IMR-90 (cell line): ENCODE measurements at regions not wholly inside any gene's neighbourhood (a gene's known extent, or its start where the extent isn't known, plus 50 kb on each side); places are given as distances from the start of the nearest gene placed in this dataset.
"Not testable (repeated sequence)": the region's sequence is repeated elsewhere in the genome, so short reads cannot be mapped to it uniquely, and the experiment has no call there.

ENCODE experiments used
- ATAC-seq: fragments of 200-7000 bp; cut with Tn5 transposase; 2 replicates; pipeline ENCODE4 v1.9.1; 2020; ENCODE audit warnings: low read depth, mild to moderate bottlenecking, moderate library complexity
- BruUV-seq: library from RNA; stranded (reverse); fragments of 400-500 nt; replicated peaks from 2 replicates; lab custom pipeline; 2021; lab: Mats Ljungman, UMichigan
- CTCF ChIA-PET: fragments of 300-600 bp; formaldehyde crosslinking; extraction: SDS; loops from one replicate; lab custom pipeline; 2021; ENCODE audit warnings: antibody characterized with exemption; lab: Yijun Ruan, JAX
- POLR2A ChIA-PET: fragments of 300-600 bp; sonication (Branson Sonifier 250); formaldehyde crosslinking; loops from one replicate; lab custom pipeline; 2022; ENCODE audit warnings: antibody characterized with exemption; ENCODE audit not compliant: unreplicated experiment; lab: Charles Lee
- DNase-seq: peaks from one replicate; pipeline ENCODE4 v3.0.0; 2013
- H2AFZ ChIP-seq: replicated peaks from 2 replicates; pipeline ENCODE3; 2013; ENCODE audit warnings: low read length, mild to moderate bottlenecking; ENCODE audit not compliant: poor library complexity
- H2AK5ac ChIP-seq: 2 replicates; pipeline ENCODE4 v1.6.1; 2013; ENCODE audit warnings: low read depth, low read length, inconsistent platforms
- H2AK9ac ChIP-seq: replicated peaks from 2 replicates; pipeline ENCODE3; 2013; ENCODE audit warnings: mild to moderate bottlenecking, low read depth, low read length, moderate library complexity; ENCODE audit not compliant: poor library complexity
- H2BK120ac ChIP-seq: 2 replicates; pipeline ENCODE4 v1.6.1; 2013; ENCODE audit warnings: low read depth, low read length, inconsistent platforms
- H2BK15ac ChIP-seq: 3 replicates; pipeline ENCODE4 v1.6.1; 2013; ENCODE audit warnings: low read depth, low read length, inconsistent platforms
- H2BK20ac ChIP-seq: 2 replicates; pipeline ENCODE4 v1.6.1; 2013; ENCODE audit warnings: low read depth, mild to moderate bottlenecking, inconsistent platforms, low read length, moderate library complexity
- H2BK5ac ChIP-seq: 2 replicates; pipeline ENCODE4 v1.6.1; 2013; ENCODE audit warnings: mild to moderate bottlenecking, low read depth, low read length, inconsistent platforms; ENCODE audit not compliant: poor library complexity, severe bottlenecking
- H3K14ac ChIP-seq: replicated peaks from 2 replicates; pipeline ENCODE4 v1.6.1; 2013; ENCODE audit warnings: low read depth, low read length, inconsistent platforms
- H3K18ac ChIP-seq: 2 replicates; pipeline ENCODE4 v1.6.1; 2013; ENCODE audit warnings: low read depth, low read length, control low read depth
- H3K23ac ChIP-seq: 2 replicates; pipeline ENCODE4 v1.6.1; 2013; ENCODE audit warnings: low read depth, low read length, inconsistent platforms
- H3K27ac ChIP-seq: 2 replicates; pipeline ENCODE4 v1.5.1; 2013; ENCODE audit warnings: mild to moderate bottlenecking, control low read depth, low read length; ENCODE audit not compliant: insufficient read depth
- H3K27me3 ChIP-seq: 2 replicates; pipeline ENCODE4 v1.6.1; 2013; ENCODE audit warnings: low read length; ENCODE audit not compliant: control insufficient read depth, insufficient read depth
- H3K36me3 ChIP-seq: 2 replicates; pipeline ENCODE4 v1.6.1; 2013; ENCODE audit warnings: low read length, mixed read lengths; ENCODE audit not compliant: control insufficient read depth, insufficient read depth
- H3K4ac ChIP-seq: 2 replicates; pipeline ENCODE4 v1.6.1; 2013; ENCODE audit warnings: low read depth, low read length, inconsistent platforms
- H3K4me1 ChIP-seq: 2 replicates; pipeline ENCODE4 v1.6.1; 2013; ENCODE audit warnings: low read length, mixed read lengths; ENCODE audit not compliant: control insufficient read depth, insufficient read depth
- H3K4me2 ChIP-seq: 2 replicates; pipeline ENCODE4 v1.6.1; 2013; ENCODE audit warnings: low read depth, mild to moderate bottlenecking, control low read depth, low read length, moderate library complexity
- H3K4me3 ChIP-seq: 2 replicates; pipeline ENCODE4 v1.5.1; 2013; ENCODE audit warnings: low read depth, mild to moderate bottlenecking, control low read depth, low read length, moderate library complexity; ENCODE audit not compliant: insufficient read depth
- H3K56ac ChIP-seq: 2 replicates; pipeline ENCODE4 v1.6.1; 2013; ENCODE audit warnings: low read length, inconsistent platforms; ENCODE audit not compliant: insufficient read depth; ENCODE audit errors: extremely low read depth
- H3K79me1 ChIP-seq, 2 experiments: 2 replicates each; pipeline ENCODE4 v1.6.1; 2013; ENCODE audit warnings: low read length in 2 of 2, inconsistent platforms in 1 of 2, low read depth in 1 of 2
- H3K9ac ChIP-seq: 2 replicates; pipeline ENCODE4 v1.6.1; 2013; ENCODE audit warnings: low read depth, low read length, control low read depth
- H3K9me1 ChIP-seq: 2 replicates; pipeline ENCODE4 v1.6.1; 2013; ENCODE audit warnings: low read length, inconsistent platforms; ENCODE audit not compliant: insufficient read depth
- H3K9me3 ChIP-seq: 2 replicates; pipeline ENCODE4 v1.6.1; 2013; ENCODE audit warnings: low read length; ENCODE audit not compliant: control insufficient read depth, insufficient read depth
- H4K20me1 ChIP-seq: 2 replicates; pipeline ENCODE4 v1.6.1; 2013; ENCODE audit warnings: low read length, inconsistent platforms; ENCODE audit not compliant: insufficient read depth
- H4K5ac ChIP-seq: 2 replicates; pipeline ENCODE4 v1.6.1; 2013; ENCODE audit warnings: mild to moderate bottlenecking, low read depth, low read length, control low read depth
- H4K8ac ChIP-seq, 2 experiments: 2 replicates each; pipeline ENCODE4 v1.6.1; 2013; ENCODE audit warnings: low read depth in 2 of 2, low read length in 2 of 2, control low read depth in 1 of 2, inconsistent platforms in 1 of 2
- H4K91ac ChIP-seq: 2 replicates; pipeline ENCODE4 v1.6.1; 2013; ENCODE audit warnings: low read depth, low read length, inconsistent platforms; ENCODE audit not compliant: insufficient read depth
- BHLHE40 ChIP-seq: fragments of 150-350 bp; IDR thresholded peaks from 2 replicates; pipeline ENCODE4 v1.6.1; 2016; ENCODE audit warnings: mild to moderate bottlenecking, low read depth, low read length
- FOS ChIP-seq: fragments of 150-350 bp; IDR thresholded peaks from 2 replicates; pipeline ENCODE4 v1.6.1; 2016; ENCODE audit warnings: low read depth, low read length
- WGBS, 2 experiments: methylation state at CpG; one replicate each; pipeline versions ENCODE4 v1.1.5 to v1.1.7; 2013; ENCODE audit warnings: missing lambda C conversion rate in 2 of 2; ENCODE audit not compliant: insufficient read length in 1 of 2; ENCODE audit errors: extremely low coverage in 2 of 2; 5-methylcytosine and 5-hydroxymethylcytosine counted together
- dilution Hi-C: fragments of 300-500 bp; cut with HindIII; formaldehyde crosslinking; loops from one replicate; pipeline ENCODE4 v1.14.3; 2018; ENCODE audit warnings: low sequenced_read_pairs; ENCODE audit not compliant: unreplicated experiment
- in situ Hi-C: fragments of 300-500 bp; cut with MboI; formaldehyde crosslinking; loops from 3 replicates; pipeline ENCODE4 v1.14.3; 2019; ENCODE audit warnings: low sequenced_read_pairs, inconsistent platforms, mixed read lengths
- intact Hi-C: fragments of 100-400 bp; cut with micrococcal nuclease; formaldehyde crosslinking; loops from 2 replicates; pipeline ENCODE4 v1.10.0; 2022

DNA sequence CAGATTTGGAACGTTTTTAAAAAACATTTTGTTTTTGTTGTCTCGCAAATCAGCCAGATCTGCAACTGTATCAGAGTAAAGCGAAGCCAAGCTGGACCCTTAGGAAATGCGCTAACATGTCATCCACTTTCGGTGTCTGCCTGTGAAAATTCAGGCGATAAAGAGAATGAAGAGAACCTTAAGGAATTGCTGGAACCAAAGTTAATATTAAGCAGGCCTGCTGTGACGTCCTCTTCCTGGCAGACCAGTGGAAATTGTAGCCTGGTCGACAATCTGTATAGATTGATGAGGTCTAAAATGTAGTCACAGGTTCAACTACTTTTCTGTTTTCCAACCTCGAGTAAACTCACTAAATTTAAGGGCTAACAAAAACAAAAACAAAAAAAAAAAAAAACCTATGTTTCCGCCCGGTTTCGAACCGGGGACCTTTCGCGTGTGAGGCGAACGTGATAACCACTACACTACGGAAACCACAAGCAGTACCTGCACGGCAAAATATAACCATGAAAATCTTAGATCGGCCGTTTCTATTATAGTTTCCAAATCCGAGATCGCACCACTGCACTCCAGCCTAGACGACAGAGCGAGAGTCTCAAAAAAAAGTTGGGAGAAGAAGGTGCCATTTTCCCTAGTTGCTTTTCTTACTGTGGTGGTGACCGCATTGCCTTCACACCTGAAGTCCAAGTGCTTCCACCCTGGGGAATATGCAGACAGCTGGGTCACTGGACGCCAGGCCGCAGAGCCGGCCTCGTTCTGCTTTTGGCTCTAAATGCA is 70.2 kb upstream of the FCGR1A start:
- H3K4ac ChIP-seq, H4K20me1 ChIP-seq, H3K36me3 ChIP-seq, H2BK5ac ChIP-seq, H3K56ac ChIP-seq, H3K9me3 ChIP-seq, H4K91ac ChIP-seq, H3K14ac ChIP-seq, dilution Hi-C loops, H2BK120ac ChIP-seq, H2BK20ac ChIP-seq, in situ Hi-C loops, H3K23ac ChIP-seq, H4K5ac ChIP-seq, H2AFZ ChIP-seq, H3K4me1 ChIP-seq, H3K9ac ChIP-seq, CTCF ChIA-PET, BruUV-seq, H3K27me3 ChIP-seq, H2BK15ac ChIP-seq, H2AK5ac ChIP-seq, H3K79me1 ChIP-seq, H2AK9ac ChIP-seq, H3K18ac ChIP-seq, POLR2A ChIA-PET, H3K9me1 ChIP-seq, intact Hi-C loops, H4K8ac ChIP-seq, H3K27ac ChIP-seq: not testable (repeated sequence)
- no CpG with 5 or more reads among the region's 30 CpGs for WGBS, 2 experiments
- TF ChIP-seq BHLHE40: peak; percentile 42; the same call in 1 of the 2 replicates
- peak; percentile 54; the same call in 1 of the 2 replicates for TF ChIP-seq FOS
- ATAC-seq (peak; percentile 10), DNase-seq (peak; percentile 56)
- Histone ChIP-seq H3K4me3 (peak overlapping the region; percentile 19; the same call in 1 of the 2 replicates), H3K4me2 (peak overlapping the region; percentile 60; the same call in 1 of the 2 replicates)

DNA sequence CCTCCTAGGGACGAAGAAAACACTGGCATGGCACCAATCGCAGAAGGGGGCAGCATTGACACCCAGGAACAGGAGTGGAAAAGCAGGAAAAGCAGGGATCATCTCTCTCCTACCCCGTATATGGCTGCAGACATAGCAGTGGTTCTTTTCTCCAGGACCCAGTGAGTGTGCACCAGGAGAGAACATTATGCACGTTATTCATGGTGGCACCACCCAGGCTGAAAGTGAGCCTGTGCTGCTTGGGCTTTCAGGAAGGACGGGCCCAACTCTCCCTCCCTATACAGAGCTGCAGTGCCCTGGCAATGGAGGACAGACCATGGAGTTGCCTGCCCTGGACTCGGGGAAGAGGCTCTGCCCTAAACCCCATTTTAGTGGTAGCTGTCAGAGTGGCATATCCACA is 69.0 kb upstream of the FCGR1A start:
- H2BK15ac ChIP-seq, H2BK5ac ChIP-seq, CTCF ChIA-PET, H2AK5ac ChIP-seq, BruUV-seq, H4K8ac ChIP-seq, intact Hi-C loops, H3K4me3 ChIP-seq, H4K5ac ChIP-seq, dilution Hi-C loops, H2BK120ac ChIP-seq, in situ Hi-C loops, H4K91ac ChIP-seq, H3K23ac ChIP-seq, H3K18ac ChIP-seq, H3K56ac ChIP-seq, H2AK9ac ChIP-seq, H3K14ac ChIP-seq, POLR2A ChIA-PET, H2AFZ ChIP-seq, H3K36me3 ChIP-seq, H3K4me1 ChIP-seq, DNase-seq, H3K4me2 ChIP-seq, H3K79me1 ChIP-seq, H3K9me3 ChIP-seq, H2BK20ac ChIP-seq, H3K27ac ChIP-seq, ATAC-seq, H3K9me1 ChIP-seq, H3K4ac ChIP-seq, H3K9ac ChIP-seq, H3K27me3 ChIP-seq, H4K20me1 ChIP-seq: not testable (repeated sequence)
- no CpG with 5 or more reads among the region's 6 CpGs for WGBS, 2 experiments
